ENCODE measurements at regions not wholly inside any gene's neighbourhood (a gene's known extent, or its start where the extent isn't known, plus 50 kb on each side); places are given as distances from the start of the nearest gene placed in this dataset.
"Not testable (repeated sequence)": the region's sequence is repeated elsewhere in the genome, so short reads cannot be mapped to it uniquely, and the experiment has no call there.

DNA sequence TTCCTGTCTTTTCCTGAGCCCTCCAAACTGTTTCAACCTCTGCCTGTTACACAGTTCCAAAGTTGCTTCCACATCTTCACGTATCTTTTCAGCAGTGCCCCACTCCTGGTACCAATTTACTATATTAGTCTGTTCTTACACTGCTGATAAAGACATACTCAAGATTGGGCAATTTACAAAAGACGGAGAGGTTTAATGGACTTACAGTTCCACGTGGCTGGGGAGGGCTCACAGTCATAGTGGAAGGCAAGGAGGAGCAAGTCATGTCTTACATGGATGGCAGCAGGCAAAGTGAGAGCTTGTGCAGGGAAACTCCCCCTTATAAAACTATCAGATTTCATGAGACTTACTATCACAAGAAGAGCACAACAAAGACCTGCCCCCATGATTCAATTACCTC, 57.3 kb upstream of the NAMPT start:
- TF ChIP-seq CTCF, POLR2A (IDR thresholded peaks at IDR 0.05): not testable (repeated sequence)
